Upper lobe of left lung (tissue), 4 donors: ENCODE measurements at regions not wholly inside any gene's neighbourhood (a gene's known extent, or its start where the extent isn't known, plus 50 kb on each side); places are given as distances from the start of the nearest gene placed in this dataset.
"Not testable (repeated sequence)": the region's sequence is repeated elsewhere in the genome, so short reads cannot be mapped to it uniquely, and the experiment has no call there.

Experiments
- EP300 ChIP-seq, 4 donors: sonication (generic); formaldehyde crosslinking; IDR thresholded peaks; one replicate each; pipeline ENCODE4 v1.5.1; 2017; ENCODE audit warnings: antibody characterized with exemption in 4 of 4, control low read depth in 2 of 4
- POLR2A ChIP-seq, 4 donors: fragments of 450-650 bp; IDR thresholded peaks; one replicate each; pipeline ENCODE4 v1.5.1; 2016 to 2017; ENCODE audit warnings: antibody characterized with exemption in 4 of 4, mild to moderate bottlenecking in 2 of 4
- POLR2AphosphoS5 ChIP-seq, 2 donors: sonication (generic); formaldehyde crosslinking; IDR thresholded peaks; one replicate each; pipeline ENCODE4 v1.5.1; 2017; ENCODE audit warnings: antibody characterized with exemption in 2 of 2
- TF ChIP-seq, protein P1 (sequence below), 6 experiments: fragments of 450-650 bp in 4 of 6; fragments of 200-600 bp in 2 of 6; sonication (generic) in 2 of 6; IDR thresholded peaks; one replicate each; pipeline ENCODE4 v1.5.1; 2016 to 2019; ENCODE audit warnings: antibody characterized with exemption in 6 of 6

DNA sequence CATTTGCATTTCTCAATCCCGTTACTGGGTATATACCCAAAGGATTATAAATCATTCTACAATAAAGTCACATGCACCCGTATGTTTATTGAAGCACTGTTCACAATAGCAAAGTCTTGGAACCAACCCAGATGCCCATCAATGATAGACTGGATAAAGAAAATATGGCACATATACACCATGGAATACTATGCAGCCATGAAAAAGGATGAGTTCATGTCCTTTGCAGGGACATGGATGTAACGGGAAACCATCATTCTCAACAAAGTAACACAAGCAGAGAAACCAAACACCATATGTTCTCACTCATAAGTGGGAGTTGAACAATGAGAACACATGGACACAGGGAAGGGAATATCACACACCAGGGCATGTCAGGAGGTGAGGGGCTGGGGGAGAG, 630.4 kb downstream of the GATA3 start:
- TF ChIP-seq, protein P1, sequence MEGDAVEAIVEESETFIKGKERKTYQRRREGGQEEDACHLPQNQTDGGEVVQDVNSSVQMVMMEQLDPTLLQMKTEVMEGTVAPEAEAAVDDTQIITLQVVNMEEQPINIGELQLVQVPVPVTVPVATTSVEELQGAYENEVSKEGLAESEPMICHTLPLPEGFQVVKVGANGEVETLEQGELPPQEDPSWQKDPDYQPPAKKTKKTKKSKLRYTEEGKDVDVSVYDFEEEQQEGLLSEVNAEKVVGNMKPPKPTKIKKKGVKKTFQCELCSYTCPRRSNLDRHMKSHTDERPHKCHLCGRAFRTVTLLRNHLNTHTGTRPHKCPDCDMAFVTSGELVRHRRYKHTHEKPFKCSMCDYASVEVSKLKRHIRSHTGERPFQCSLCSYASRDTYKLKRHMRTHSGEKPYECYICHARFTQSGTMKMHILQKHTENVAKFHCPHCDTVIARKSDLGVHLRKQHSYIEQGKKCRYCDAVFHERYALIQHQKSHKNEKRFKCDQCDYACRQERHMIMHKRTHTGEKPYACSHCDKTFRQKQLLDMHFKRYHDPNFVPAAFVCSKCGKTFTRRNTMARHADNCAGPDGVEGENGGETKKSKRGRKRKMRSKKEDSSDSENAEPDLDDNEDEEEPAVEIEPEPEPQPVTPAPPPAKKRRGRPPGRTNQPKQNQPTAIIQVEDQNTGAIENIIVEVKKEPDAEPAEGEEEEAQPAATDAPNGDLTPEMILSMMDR (IDR thresholded peaks at IDR 0.05) = not testable (repeated sequence)
- not testable (repeated sequence) for TF ChIP-seq POLR2A, EP300, POLR2AphosphoS5 (IDR thresholded peaks at IDR 0.05)
